ENCODE measurements at regions not wholly inside any gene's neighbourhood (a gene's known extent, or its start where the extent isn't known, plus 50 kb on each side); places are given as distances from the start of the nearest gene placed in this dataset.
"Not testable (repeated sequence)": the region's sequence is repeated elsewhere in the genome, so short reads cannot be mapped to it uniquely, and the experiment has no call there.

GRCh38 chr14:53735916-53736315 lies 220.7 kb downstream of the BMP4 start:
- DNase-seq: no peak

GRCh38 chr14:53723221-53723620 lies 233.4 kb downstream of the BMP4 start:
- DNase-seq: no peak

GRCh38 chr14:53719536-53719935 lies 237.1 kb downstream of the BMP4 start:
- no peak for DNase-seq

- no peak for DNase-seq
These were observed 240.0 kb downstream of the BMP4 start for GRCh38 chr14:53716578-53716977.

GRCh38 chr14:53715193-53715721 lies 241.4 kb downstream of the BMP4 start:
- DNase-seq: no peak

GRCh38 chr14:53714495-53715192 lies 242.0 kb downstream of the BMP4 start:
- no peak for DNase-seq

GRCh38 chr14:53712901-53713300 lies 243.7 kb downstream of the BMP4 start:
- DNase-seq: not testable (repeated sequence)

GRCh38 chr14:53711205-53711604 lies 245.4 kb downstream of the BMP4 start:
- DNase-seq: no peak

- no peak for DNase-seq
These were observed 246.0 kb downstream of the BMP4 start for GRCh38 chr14:53710615-53711014.

GRCh38 chr14:53709381-53709780 lies 247.2 kb downstream of the BMP4 start:
- no peak for DNase-seq

- DNase-seq: no peak
These were observed 253.2 kb downstream of the BMP4 start for GRCh38 chr14:53703457-53703856.

GRCh38 chr14:53701108-53701875 lies 255.3 kb downstream of the BMP4 start:
- DNase-seq: no peak

GRCh38 chr14:53696217-53696965 lies 260.2 kb downstream of the BMP4 start:
- no peak for DNase-seq

GRCh38 chr14:53695692-53696214 lies 260.9 kb downstream of the BMP4 start:
- DNase-seq: no peak

- DNase-seq: no peak
These were observed 263.7 kb downstream of the BMP4 start for GRCh38 chr14:53692885-53693284.

GRCh38 chr14:53692451-53692850 lies 264.2 kb downstream of the BMP4 start:
- no peak for DNase-seq

- no peak for DNase-seq
These were observed 273.4 kb downstream of the BMP4 start for GRCh38 chr14:53683229-53683628.

GRCh38 chr14:53672526-53672925 lies 284.1 kb downstream of the BMP4 start:
- DNase-seq: no peak

GRCh38 chr14:53670701-53671100 lies 285.9 kb downstream of the BMP4 start:
- DNase-seq: no peak

GRCh38 chr14:53668897-53669296 lies 287.7 kb downstream of the BMP4 start:
- no peak for DNase-seq

GRCh38 chr14:53663709-53664108 lies 292.9 kb downstream of the BMP4 start:
- no peak for DNase-seq

- no peak for DNase-seq
These were observed 301.4 kb downstream of the BMP4 start for GRCh38 chr14:53655080-53655785.

- no peak for DNase-seq
These were observed 304.6 kb downstream of the BMP4 start for GRCh38 chr14:53652068-53652467.
